Right lobe of liver (tissue), 4 donors: ENCODE measurements at regions not wholly inside any gene's neighbourhood (a gene's known extent, or its start where the extent isn't known, plus 50 kb on each side); places are given as distances from the start of the nearest gene placed in this dataset.
"Not testable (repeated sequence)": the region's sequence is repeated elsewhere in the genome, so short reads cannot be mapped to it uniquely, and the experiment has no call there.

ENCODE experiments used
- POLR2A ChIP-seq: fragments of 450-650 bp; IDR thresholded peaks from one replicate; pipeline ENCODE4 v1.6.1; 2017; ENCODE audit warnings: antibody characterized with exemption, mild to moderate bottlenecking
- TF ChIP-seq, protein P1 (sequence below), 4 donors: fragments of 200-600 bp in 3 of 4; fragments of 450-650 bp in 1 of 4; IDR thresholded peaks; one replicate each; pipeline versions ENCODE4 v1.5.1 to v1.8.0; 2016 to 2022; ENCODE audit warnings: antibody characterized with exemption in 4 of 4, mild to moderate bottlenecking in 2 of 4
- donor health status: DM: no; HTN: no; CAD: no.
- donor health status: DM: no; HTN: no; CAD: no.
- donor health status: DM: no; HTN: yes; CAD: no.

- TF ChIP-seq, protein P1, sequence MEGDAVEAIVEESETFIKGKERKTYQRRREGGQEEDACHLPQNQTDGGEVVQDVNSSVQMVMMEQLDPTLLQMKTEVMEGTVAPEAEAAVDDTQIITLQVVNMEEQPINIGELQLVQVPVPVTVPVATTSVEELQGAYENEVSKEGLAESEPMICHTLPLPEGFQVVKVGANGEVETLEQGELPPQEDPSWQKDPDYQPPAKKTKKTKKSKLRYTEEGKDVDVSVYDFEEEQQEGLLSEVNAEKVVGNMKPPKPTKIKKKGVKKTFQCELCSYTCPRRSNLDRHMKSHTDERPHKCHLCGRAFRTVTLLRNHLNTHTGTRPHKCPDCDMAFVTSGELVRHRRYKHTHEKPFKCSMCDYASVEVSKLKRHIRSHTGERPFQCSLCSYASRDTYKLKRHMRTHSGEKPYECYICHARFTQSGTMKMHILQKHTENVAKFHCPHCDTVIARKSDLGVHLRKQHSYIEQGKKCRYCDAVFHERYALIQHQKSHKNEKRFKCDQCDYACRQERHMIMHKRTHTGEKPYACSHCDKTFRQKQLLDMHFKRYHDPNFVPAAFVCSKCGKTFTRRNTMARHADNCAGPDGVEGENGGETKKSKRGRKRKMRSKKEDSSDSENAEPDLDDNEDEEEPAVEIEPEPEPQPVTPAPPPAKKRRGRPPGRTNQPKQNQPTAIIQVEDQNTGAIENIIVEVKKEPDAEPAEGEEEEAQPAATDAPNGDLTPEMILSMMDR (IDR thresholded peaks at IDR 0.05) = not testable (repeated sequence)
- not testable (repeated sequence) for TF ChIP-seq POLR2A
Measured at GRCh38 chr7:86064572-86064971, 579.1 kb upstream of the GRM3 start.
